HEK293 (cell line): ENCODE measurements at regions not wholly inside any gene's neighbourhood (a gene's known extent, or its start where the extent isn't known, plus 50 kb on each side); places are given as distances from the start of the nearest gene placed in this dataset.

Experiments
- CTCF ChIA-PET: fragments of 350-600 bp; formaldehyde crosslinking; extraction: SDS; loops from one replicate; lab custom pipeline; 2021; ENCODE audit warnings: antibody characterized with exemption; lab: Yijun Ruan, JAX
- POLR2A ChIA-PET: fragments of 300-600 bp; formaldehyde crosslinking; extraction: SDS; loops from one replicate; lab custom pipeline; 2020; ENCODE audit warnings: antibody characterized with exemption, inconsistent platforms; lab: Yijun Ruan, JAX
- H3K27ac ChIP-seq: fragments of 200-500 bp; sonication (Bioruptor generic); 2 replicates; pipeline ENCODE4 v1.5.1; 2014; ENCODE audit warnings: low read depth, low read length, control low read depth, inconsistent platforms; ENCODE audit errors: extremely low read depth
- H3K36me3 ChIP-seq, 2 experiments: fragments of 200-500 bp in 1 of 2; sonication (Bioruptor generic) in 1 of 2; 1 replicate in 1 of 2; 2 replicates in 1 of 2; pipeline ENCODE4 v1.5.1; 2014 to 2017; ENCODE audit warnings: inconsistent platforms in 2 of 2, low read length in 2 of 2; ENCODE audit not compliant: control insufficient read depth in 2 of 2, insufficient read depth in 1 of 2
- H3K4me1 ChIP-seq: fragments of 200-500 bp; sonication (Bioruptor generic); 2 replicates; pipeline ENCODE4 v1.5.1; 2014; ENCODE audit warnings: mild to moderate bottlenecking, low read length, inconsistent platforms; ENCODE audit not compliant: control insufficient read depth, insufficient read depth
- H3K4me3 ChIP-seq: 2 replicates; pipeline ENCODE4 v1.5.1; 2011; ENCODE audit warnings: low read depth, mild to moderate bottlenecking, control low read depth, low read length, moderate library complexity
- H3K9me3 ChIP-seq: fragments of 200-500 bp; sonication (Bioruptor generic); 2 replicates; pipeline ENCODE4 v1.5.1; 2014; ENCODE audit warnings: low read depth, low read length, inconsistent platforms; ENCODE audit not compliant: control insufficient read depth, insufficient read depth
- HOXC10 ChIP-seq: sonication (generic); formaldehyde crosslinking; IDR thresholded peaks from 2 replicates; pipeline ENCODE4 v1.8.1; 2023; ENCODE audit warnings: mild to moderate bottlenecking, missing genetic modification reagents
- REPIN1 ChIP-seq: fragments of 450-650 bp; formaldehyde crosslinking; IDR thresholded peaks from 2 replicates; pipeline ENCODE4 v1.5.1; 2017; ENCODE audit warnings: missing biosample characterization, missing genetic modification characterization, low read depth
- TCF7L2 ChIP-seq: IDR thresholded peaks from 2 replicates; pipeline ENCODE4 v1.6.1; 2011; ENCODE audit warnings: low read depth, mild to moderate bottlenecking, inconsistent platforms, low read length, moderate library complexity, borderline replicate concordance
- WT1 ChIP-seq: fragments of 450-650 bp; formaldehyde crosslinking; IDR thresholded peaks from 2 replicates; pipeline ENCODE4 v1.5.1; 2016; ENCODE audit warnings: missing biosample characterization, missing genetic modification characterization
- ZNF138 ChIP-seq: fragments of 450-650 bp; formaldehyde crosslinking; IDR thresholded peaks from 2 replicates; pipeline ENCODE4 v1.5.1; 2016; ENCODE audit warnings: missing biosample characterization, missing genetic modification characterization, borderline replicate concordance
- ZNF211 ChIP-seq: fragments of 450-650 bp; formaldehyde crosslinking; IDR thresholded peaks from 2 replicates; pipeline ENCODE4 v1.5.1; 2016; ENCODE audit warnings: low read depth, missing biosample characterization, missing genetic modification characterization
- ZNF239 ChIP-seq: fragments of 450-650 bp; formaldehyde crosslinking; IDR thresholded peaks from 2 replicates; pipeline ENCODE4 v1.5.1; 2016; ENCODE audit warnings: missing biosample characterization, missing genetic modification characterization
- ZNF391 ChIP-seq: fragments of 450-650 bp; formaldehyde crosslinking; IDR thresholded peaks from 2 replicates; pipeline ENCODE4 v1.5.1; 2016; ENCODE audit warnings: low read depth, missing biosample characterization, missing genetic modification characterization, borderline replicate concordance
- ZNF501 ChIP-seq: fragments of 450-650 bp; formaldehyde crosslinking; IDR thresholded peaks from 2 replicates; pipeline ENCODE4 v1.5.1; 2016; ENCODE audit warnings: missing biosample characterization, missing genetic modification characterization
- ZNF555 ChIP-seq: fragments of 450-650 bp; formaldehyde crosslinking; conservative IDR thresholded peaks from 2 replicates; pipeline ENCODE4 v1.5.1; 2017; ENCODE audit warnings: missing biosample characterization, mild to moderate bottlenecking, missing genetic modification characterization, inconsistent platforms
- ZNF692 ChIP-seq: fragments of 450-650 bp; formaldehyde crosslinking; IDR thresholded peaks from 2 replicates; pipeline ENCODE4 v1.5.1; 2016; ENCODE audit warnings: missing biosample characterization, missing genetic modification characterization
- ZNF785 ChIP-seq: fragments of 450-650 bp; formaldehyde crosslinking; IDR thresholded peaks from 2 replicates; pipeline ENCODE4 v1.5.1; 2016; ENCODE audit warnings: missing biosample characterization, missing genetic modification characterization
- ZNF830 ChIP-seq: fragments of 450-650 bp; IDR thresholded peaks from 2 replicates; pipeline ENCODE4 v1.5.0; 2018; ENCODE audit warnings: missing biosample characterization, missing genetic modification characterization, low read depth, mild to moderate bottlenecking, moderate library complexity
- ZSCAN23 ChIP-seq: fragments of 450-650 bp; formaldehyde crosslinking; IDR thresholded peaks from 2 replicates; pipeline ENCODE4 v1.5.1; 2016; ENCODE audit warnings: missing biosample characterization, missing genetic modification characterization
- TF ChIP-seq, protein P1 (sequence below): fragments of 450-650 bp; formaldehyde crosslinking; IDR thresholded peaks from 2 replicates; pipeline ENCODE4 v1.5.1; 2017; ENCODE audit warnings: missing biosample characterization, missing genetic modification characterization
- TF ChIP-seq, protein P2 (sequence below): fragments of 450-650 bp; formaldehyde crosslinking; IDR thresholded peaks from 2 replicates; pipeline ENCODE4 v1.5.1; 2016; ENCODE audit warnings: missing biosample characterization, missing genetic modification characterization
- TF ChIP-seq, protein P3 (sequence below): fragments of 450-650 bp; formaldehyde crosslinking; IDR thresholded peaks from 2 replicates; pipeline ENCODE4 v1.5.1; 2016; ENCODE audit warnings: missing biosample characterization, missing genetic modification characterization

DNA sequence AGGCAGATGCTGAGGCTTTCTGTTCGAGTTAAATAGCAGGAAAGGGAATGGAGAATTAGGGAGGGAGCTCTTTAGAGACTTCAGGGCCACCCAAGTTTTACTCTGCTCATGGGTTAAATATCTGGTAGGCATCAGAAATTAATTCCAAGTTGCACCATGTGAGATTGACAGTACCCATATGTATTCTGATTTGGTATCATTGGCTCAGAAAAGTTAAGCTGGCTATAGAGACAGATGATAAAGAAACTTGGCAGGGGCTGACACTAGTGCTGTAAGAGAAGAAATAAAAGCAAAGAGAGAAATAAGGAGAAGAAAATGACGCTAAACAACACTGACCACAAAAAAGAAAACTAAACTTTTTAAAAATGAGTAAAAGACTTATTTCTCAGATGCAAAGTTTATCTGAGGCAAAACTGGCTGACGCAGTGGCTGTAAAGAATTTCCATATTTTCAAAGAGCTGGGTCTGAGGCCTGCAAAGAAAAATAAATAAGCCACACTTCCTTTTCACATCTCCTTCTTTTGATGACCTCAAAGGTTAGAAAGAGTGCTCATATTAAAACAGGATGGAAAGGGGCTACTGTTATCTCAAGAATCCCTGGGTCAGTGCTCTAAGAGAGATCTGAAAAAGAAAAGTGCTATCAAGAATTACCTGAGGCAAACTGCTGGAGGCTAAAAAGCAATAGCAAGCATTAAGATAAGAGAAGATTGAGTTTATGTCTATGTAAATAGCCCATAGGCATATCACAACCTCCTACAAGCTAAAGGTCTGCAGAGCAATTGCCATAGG, 399.0 kb upstream of the MEF2C start:
- H3K27ac ChIP-seq = peak overlapping the region; percentile 27
- POLR2A ChIA-PET = no interaction called here
- no peaks in the 10 kb centered on the region for H3K9me3 ChIP-seq
- H3K36me3 ChIP-seq = no peaks in the 10 kb centered on the region
- TF ChIP-seq WT1 (no peak), ZNF692 (tag by site-specific recombination) (no peak), HOXC10 (no peak), TCF7L2 (peak; percentile 45; the same call in 1 of the 2 replicates), ZNF239 (no peak), ZSCAN23 (no peak)
- TF ChIP-seq, protein P1, sequence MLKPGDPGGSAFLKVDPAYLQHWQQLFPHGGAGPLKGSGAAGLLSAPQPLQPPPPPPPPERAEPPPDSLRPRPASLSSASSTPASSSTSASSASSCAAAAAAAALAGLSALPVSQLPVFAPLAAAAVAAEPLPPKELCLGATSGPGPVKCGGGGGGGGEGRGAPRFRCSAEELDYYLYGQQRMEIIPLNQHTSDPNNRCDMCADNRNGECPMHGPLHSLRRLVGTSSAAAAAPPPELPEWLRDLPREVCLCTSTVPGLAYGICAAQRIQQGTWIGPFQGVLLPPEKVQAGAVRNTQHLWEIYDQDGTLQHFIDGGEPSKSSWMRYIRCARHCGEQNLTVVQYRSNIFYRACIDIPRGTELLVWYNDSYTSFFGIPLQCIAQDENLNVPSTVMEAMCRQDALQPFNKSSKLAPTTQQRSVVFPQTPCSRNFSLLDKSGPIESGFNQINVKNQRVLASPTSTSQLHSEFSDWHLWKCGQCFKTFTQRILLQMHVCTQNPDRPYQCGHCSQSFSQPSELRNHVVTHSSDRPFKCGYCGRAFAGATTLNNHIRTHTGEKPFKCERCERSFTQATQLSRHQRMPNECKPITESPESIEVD (tag by site-specific recombination) = no peak
- CTCF ChIA-PET = no interaction called here
- no peak overlapping the region for H3K4me3 ChIP-seq
- peaks cover 7% of the 10 kb centered on the region; the same call in 1 of the 2 replicates for H3K4me1 ChIP-seq

DNA sequence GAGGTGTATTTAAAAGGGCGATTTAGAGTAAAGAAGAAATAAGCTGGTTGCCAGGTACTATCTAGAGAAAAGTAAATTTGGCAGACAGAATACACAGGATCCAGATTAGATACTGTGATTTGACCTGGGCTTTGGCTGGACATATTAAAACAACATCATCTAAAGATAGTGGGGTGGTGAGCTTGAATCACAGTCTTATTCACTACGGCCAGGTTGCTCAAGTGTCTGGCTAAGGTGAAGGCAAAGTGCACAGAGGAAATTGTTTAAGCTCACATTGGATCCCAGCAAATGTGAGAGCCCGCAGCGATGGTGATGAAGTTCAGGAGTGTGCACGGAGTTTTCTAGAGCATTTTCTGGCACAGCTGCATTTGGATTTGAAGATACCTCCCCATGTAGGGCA, 398.2 kb upstream of the MEF2C start:
- no peak for TF ChIP-seq REPIN1 (tag by site-specific recombination)
- H3K9me3 ChIP-seq = no peaks in the 10 kb centered on the region
- H3K4me3 ChIP-seq = no peak overlapping the region
- no peak overlapping the region for H3K27ac ChIP-seq
- H3K4me1 ChIP-seq = peaks cover 7% of the 10 kb centered on the region; the same call in 1 of the 2 replicates
- CTCF ChIA-PET = no interaction called here
- POLR2A ChIA-PET = no interaction called here
- H3K36me3 ChIP-seq = no peaks in the 10 kb centered on the region

DNA sequence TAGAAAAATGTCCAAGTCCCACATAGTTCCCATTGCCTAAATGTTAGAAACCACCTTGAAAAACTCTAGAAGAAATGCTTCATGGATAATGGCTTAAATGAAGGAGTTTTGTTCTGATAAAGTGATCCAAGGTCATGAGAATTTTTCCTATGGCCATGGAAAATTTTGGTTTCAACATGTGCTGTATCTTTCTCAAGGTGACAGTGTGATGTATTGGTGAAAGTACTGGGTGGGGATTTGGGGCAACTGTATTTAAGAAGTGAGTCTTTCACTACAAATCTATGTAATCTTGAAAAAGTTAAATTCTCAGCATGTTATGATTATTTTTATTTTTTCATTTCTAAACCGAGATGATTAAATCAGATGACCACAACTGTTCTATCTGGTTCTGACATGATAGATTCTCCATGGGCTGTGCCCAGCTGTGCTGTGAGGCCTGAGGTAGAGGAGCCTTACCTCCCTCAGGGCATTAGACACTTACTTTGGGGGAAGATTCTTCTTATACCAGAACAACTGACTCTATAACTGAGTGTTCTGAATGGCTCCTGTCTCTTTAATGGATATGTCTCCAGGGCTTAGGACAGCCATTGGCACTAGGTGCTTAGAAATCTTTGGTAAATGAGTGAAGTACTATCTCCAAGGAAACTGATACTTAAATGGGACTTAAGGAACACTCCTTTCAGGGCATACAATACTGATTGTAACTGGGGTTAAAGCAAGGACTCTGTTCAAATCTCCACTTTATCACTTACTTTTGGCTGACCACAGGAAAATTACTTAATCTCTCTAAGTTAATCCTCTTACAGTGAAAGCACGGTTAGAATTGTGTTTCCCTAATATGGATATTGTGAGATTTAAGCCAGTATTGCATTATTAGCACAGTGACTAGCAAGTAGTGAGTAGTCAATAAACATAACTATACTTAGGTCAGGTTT, 397.4 kb upstream of the MEF2C start:
- H3K36me3 ChIP-seq = no peaks in the 10 kb centered on the region
- ChIA-PET POLR2A (no interaction called here), CTCF (no interaction called here)
- peaks cover 7% of the 10 kb centered on the region; the same call in 1 of the 2 replicates for H3K4me1 ChIP-seq
- no peak overlapping the region for H3K4me3 ChIP-seq
- no peak for TF ChIP-seq ZNF555 (tag by site-specific recombination)
- no peak for TF ChIP-seq ZNF391 (tag by site-specific recombination)
- no peak for TF ChIP-seq ZNF785 (tag by site-specific recombination)
- no peak for TF ChIP-seq REPIN1 (tag by site-specific recombination)
- no peak overlapping the region for H3K27ac ChIP-seq
- H3K9me3 ChIP-seq = no peaks in the 10 kb centered on the region

DNA sequence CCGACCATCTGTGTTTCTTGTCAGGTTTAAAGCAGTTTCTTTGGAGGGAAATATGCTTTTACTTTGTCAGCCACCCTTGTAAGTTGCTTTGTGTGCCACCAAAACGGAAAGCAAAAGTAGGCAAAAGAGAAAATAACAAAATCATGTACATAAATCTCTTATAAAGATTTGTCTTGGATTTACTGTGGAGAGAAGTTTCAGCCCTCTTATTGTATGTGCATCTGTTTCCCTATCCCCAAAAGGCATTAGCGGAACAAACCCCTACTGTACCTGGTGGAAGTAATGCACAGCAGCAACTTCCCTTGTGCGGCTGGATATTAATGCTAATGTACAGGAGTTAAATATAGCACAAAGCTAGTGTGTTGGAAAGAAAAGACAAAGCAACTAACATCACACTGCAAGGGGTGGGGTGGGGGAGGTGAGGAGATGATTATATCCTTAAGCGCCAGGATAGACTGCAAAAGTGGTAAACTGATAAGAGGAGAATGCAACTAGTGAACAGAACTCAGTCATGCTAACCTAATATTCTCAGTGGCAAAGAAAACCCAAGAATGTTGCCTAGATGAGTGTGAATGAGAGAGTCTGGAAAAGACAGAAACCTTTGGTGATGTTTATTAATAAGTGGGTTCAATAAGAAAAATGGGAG, 396.5 kb upstream of the MEF2C start:
- ChIA-PET POLR2A (no interaction called here), CTCF (no interaction called here)
- Histone ChIP-seq H3K36me3 (no peaks in the 10 kb centered on the region), H3K9me3 (no peaks in the 10 kb centered on the region), H3K27ac (no peak overlapping the region), H3K4me3 (no peak overlapping the region), H3K4me1 (peaks cover 7% of the 10 kb centered on the region; the same call in 1 of the 2 replicates)
- TF ChIP-seq, protein P2, sequence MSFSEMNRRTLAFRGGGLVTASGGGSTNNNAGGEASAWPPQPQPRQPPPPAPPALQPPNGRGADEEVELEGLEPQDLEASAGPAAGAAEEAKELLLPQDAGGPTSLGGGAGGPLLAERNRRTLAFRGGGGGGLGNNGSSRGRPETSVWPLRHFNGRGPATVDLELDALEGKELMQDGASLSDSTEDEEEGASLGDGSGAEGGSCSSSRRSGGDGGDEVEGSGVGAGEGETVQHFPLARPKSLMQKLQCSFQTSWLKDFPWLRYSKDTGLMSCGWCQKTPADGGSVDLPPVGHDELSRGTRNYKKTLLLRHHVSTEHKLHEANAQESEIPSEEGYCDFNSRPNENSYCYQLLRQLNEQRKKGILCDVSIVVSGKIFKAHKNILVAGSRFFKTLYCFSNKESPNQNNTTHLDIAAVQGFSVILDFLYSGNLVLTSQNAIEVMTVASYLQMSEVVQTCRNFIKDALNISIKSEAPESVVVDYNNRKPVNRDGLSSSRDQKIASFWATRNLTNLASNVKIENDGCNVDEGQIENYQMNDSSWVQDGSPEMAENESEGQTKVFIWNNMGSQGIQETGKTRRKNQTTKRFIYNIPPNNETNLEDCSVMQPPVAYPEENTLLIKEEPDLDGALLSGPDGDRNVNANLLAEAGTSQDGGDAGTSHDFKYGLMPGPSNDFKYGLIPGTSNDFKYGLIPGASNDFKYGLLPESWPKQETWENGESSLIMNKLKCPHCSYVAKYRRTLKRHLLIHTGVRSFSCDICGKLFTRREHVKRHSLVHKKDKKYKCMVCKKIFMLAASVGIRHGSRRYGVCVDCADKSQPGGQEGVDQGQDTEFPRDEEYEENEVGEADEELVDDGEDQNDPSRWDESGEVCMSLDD (tag by site-specific recombination) = no peak
- TF ChIP-seq, protein P3, sequence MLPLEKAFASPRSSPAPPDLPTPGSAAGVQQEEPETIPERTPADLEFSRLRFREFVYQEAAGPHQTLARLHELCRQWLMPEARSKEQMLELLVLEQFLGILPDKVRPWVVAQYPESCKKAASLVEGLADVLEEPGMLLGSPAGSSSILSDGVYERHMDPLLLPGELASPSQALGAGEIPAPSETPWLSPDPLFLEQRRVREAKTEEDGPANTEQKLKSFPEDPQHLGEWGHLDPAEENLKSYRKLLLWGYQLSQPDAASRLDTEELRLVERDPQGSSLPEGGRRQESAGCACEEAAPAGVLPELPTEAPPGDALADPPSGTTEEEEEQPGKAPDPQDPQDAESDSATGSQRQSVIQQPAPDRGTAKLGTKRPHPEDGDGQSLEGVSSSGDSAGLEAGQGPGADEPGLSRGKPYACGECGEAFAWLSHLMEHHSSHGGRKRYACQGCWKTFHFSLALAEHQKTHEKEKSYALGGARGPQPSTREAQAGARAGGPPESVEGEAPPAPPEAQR (tag by site-specific recombination) = no peak
- TF ChIP-seq ZNF211 (tag by site-specific recombination) (no peak), ZNF830 (tag by site-specific recombination) (no peak), ZNF138 (tag by site-specific recombination) (no peak), ZNF501 (tag by site-specific recombination) (no peak)
